TTC549 (cell line): ENCODE measurements at regions not wholly inside any gene's neighbourhood (a gene's known extent, or its start where the extent isn't known, plus 50 kb on each side); places are given as distances from the start of the nearest gene placed in this dataset.

Experiments used
- FAIRE-seq: peaks from 2 replicates; lab custom pipeline; 2012; peaks lifted over from hg19 to GRCh38; lab: Jason Lieb, UNC

GRCh38 chr2:173649527-173650219 is 295.0 kb downstream of the CDCA7 start:
- no peak for FAIRE-seq

DNA sequence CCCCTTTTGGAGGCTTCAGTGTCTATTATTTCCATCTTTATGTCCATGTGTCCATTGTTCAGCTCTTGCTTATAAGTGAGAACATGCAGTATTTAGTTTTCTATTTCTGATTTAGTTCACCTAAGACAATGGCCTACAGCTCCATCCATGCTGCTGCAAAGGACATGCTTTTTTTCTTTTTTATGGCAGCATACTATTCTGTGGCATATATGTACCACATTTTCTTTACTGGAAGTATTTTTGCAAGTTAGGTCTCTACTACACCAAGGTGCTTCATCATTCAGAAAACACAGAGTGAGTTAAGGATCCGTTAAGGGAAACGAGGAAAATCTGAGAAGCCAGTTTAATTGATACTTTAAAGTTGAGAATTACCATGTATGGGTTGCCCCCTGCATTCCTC is 297.2 kb downstream of the CDCA7 start:
- FAIRE-seq, result no peak

DNA sequence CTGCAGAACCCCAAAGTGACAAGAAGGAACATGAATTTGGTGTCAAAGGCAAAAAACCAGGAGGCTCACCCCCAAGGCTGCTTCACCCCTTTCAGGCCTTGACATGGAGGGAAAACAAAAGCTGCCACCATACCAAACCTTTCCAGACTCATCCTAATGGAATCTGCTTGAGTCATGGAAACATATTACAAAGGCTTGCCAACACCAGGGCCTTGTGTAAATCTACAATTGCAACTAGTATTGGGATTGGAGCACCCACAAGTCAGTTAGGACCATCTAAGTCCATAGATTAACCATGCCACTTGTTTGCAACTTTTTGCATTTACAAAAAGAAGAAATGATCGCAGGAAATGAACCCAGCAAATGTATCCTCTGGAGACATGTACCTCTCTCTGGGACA is 297.6 kb downstream of the CDCA7 start:
- FAIRE-seq, result no peak

GRCh38 chr2:173652767-173653431 is 298.2 kb downstream of the CDCA7 start:
- no peak for FAIRE-seq

- FAIRE-seq, result no peak
These were observed 298.7 kb downstream of the CDCA7 start for GRCh38 chr2:173653432-173653805.

- no peak for FAIRE-seq
These were observed 299.7 kb downstream of the CDCA7 start for GRCh38 chr2:173654161-173654895.

GRCh38 chr2:173654896-173655265 is 300.2 kb downstream of the CDCA7 start:
- no peak for FAIRE-seq

GRCh38 chr2:173656086-173656485 is 301.4 kb downstream of the CDCA7 start:
- FAIRE-seq, result no peak

- FAIRE-seq, result no peak
These were observed 303.5 kb downstream of the CDCA7 start for GRCh38 chr2:173657996-173658717.

DNA sequence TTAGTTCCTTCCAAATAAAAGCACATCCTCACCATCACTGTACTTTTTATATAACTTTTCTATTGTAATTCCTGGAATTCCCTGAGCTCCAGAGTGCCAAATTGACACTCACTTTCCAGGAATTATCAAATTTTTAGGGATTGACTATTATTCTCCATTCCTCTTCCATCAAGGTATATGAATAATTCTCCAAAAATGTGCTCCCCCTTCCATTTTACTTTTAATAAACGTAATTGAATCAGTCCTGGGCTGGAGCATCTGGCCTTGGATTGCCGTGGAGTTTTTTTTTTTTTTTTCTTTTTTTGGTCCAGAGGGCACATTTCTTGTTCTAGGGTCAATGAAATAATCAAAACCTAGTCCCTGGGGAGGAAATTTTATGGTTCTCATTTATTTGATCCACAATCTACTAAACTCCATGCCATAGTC is 304.3 kb downstream of the CDCA7 start:
- FAIRE-seq, result no peak

GRCh38 chr2:173659509-173659908 is 304.8 kb downstream of the CDCA7 start:
- no peak for FAIRE-seq

GRCh38 chr2:173661586-173661985 is 303.6 kb downstream of the SP3 start:
- FAIRE-seq, result no peak

DNA sequence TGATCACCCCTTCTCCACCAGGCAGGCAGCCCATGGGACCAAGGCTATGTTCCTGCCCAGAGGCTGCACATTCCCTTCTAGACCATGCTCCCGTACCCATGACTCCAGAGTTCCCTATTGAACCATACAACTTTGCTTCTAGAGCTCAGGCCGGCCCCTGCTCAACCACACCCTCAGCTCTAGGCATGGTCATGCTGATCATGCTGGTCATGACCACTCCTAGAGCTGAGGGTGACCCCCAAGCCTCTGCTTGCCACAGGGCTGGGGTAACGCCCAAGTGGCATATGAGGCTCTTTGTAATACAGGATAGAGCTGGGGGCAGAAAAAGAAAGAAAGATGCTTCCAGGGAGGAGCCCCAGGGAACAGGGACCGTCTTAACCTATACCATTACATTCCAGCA is 301.8 kb downstream of the SP3 start:
- no peak for FAIRE-seq

- no peak for FAIRE-seq
These were observed 301.2 kb downstream of the SP3 start for GRCh38 chr2:173663835-173664512.

DNA sequence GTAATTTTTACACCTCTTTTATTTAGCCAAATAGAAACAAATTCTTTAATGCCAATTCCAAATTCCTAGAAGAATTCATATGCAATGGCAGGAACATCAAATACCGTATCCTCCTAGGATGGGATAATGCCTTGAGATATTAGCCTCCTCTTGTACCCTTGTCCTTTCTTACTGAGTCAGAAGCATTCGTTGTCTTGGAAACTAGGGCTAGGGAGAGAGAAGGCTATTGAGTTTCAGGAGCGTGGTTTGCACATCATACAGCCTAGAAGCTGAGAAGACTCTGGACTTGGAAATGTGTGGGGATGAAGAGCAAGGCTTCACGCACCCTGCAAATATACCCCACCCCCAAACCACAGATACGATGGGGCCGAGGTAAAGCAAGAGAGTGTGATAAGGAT is 300.7 kb downstream of the SP3 start:
- no peak for FAIRE-seq

- FAIRE-seq, result no peak
These were observed 298.8 kb downstream of the SP3 start for GRCh38 chr2:173666171-173666888.

GRCh38 chr2:173667014-173667413 is 298.2 kb downstream of the SP3 start:
- FAIRE-seq, result no peak

DNA sequence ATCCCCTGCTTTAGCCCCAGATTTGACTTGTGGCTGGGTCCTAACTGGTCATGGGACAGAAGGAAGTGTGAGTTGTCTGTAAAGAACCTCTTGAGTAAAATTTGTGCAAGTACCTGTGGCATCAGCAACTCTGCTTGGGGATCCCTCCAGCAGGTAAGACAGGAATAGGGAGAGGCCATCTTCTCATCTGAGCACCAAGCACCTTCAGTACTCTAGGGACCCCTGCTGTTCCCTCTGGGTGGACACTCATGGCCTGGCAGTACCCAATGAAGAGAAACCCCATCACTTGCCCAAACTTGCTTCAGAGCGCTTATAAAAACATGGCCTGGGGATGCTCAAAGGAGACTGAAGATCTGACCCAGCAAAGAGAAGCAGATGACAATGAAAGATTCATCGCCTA is 297.8 kb downstream of the SP3 start:
- FAIRE-seq, result no peak

DNA sequence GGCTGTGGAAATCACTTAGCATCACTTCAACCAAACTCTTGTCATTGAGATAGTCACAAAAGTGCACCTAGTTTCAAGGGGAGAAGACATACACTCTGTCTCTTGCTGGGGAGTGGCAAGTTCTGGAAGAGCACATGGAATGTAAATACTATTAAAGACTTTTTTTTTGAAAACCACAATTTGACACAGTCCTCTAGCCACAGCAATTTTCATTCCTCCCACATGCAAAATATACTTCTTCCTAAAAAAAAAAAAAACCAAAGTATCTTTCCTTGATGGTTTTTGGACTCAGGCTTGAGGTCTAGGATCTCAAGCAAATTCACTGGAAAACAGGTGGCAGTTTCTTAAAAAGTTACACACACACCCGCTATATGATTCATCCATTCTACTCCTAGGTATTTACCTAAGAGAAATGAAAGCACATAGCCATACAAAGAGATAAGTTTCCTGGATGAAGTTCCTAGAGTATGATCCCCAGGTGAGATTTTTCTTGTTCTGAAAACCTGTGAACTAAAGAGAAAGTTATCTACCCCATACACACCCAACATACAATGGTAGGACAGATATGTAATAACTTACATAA is 295.8 kb downstream of the SP3 start:
- FAIRE-seq, result no peak

DNA sequence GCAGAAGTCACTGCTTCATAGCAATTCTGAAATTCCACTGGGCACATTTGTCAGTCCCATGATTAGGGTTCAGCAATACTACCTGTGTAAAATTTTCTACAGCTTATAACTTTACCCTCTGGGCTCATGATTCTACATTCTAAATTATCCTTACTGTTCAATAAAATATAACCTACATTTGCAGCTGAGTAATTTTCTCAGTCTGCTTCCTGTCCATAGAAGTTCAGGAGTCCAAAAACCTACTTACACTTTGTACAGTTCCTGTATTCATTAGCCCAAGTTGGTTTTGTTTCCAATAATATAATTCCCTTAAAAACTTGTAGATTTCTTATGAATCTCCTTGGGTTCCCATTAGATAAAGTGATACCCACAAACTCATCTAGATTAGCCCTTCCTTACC is 295.3 kb downstream of the SP3 start:
- no peak for FAIRE-seq
